HG03442 (cell line): ENCODE measurements at regions not wholly inside any gene's neighbourhood (a gene's known extent, or its start where the extent isn't known, plus 50 kb on each side); places are given as distances from the start of the nearest gene placed in this dataset.
"Not testable (repeated sequence)": the region's sequence is repeated elsewhere in the genome, so short reads cannot be mapped to it uniquely, and the experiment has no call there.

Source experiments
- ATAC-seq: cut with Tn5 transposase; IDR thresholded peaks from one replicate; pipeline ENCODE4 v1.9.1; 2021; ENCODE audit warnings: mild to moderate bottlenecking, moderate library complexity; ENCODE audit not compliant: unreplicated experiment

DNA sequence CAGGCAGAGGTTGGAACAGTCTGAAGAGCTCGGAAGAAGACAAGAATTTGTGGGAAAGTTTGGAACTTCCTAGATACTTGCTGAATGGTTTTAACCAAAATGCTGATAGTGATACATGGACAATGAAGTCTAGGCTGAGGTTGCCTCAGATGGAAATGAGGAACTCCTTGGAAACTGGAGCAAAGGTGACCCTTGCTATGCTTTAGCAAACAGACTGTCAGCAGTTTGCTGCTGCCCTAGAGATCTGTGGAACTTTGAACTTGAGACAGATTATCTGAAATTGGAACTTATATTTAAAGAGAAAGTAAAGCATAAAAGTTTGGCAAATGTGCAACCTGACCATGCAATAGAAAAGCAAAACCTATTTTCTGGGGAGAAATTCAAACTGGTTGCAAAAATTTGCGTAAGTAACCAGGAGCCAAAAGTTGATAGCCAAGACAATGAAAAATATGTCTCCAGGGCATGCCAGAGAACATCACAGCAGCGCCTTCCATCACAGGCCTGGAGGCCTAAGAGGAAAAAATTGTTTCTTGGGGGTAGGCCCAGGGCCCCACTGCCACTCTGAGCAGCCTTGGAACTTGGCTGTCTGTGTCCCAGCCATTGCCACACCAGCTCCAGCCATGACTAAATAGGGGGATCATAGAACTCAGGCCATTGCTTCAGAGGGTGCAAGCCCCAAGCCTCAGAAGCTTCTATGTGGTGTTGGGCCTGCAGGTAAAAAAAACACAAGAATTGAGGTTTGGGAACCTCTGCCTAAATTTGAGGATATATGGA, 675.3 kb downstream of the LTN1 start:
- no peak for ATAC-seq

DNA sequence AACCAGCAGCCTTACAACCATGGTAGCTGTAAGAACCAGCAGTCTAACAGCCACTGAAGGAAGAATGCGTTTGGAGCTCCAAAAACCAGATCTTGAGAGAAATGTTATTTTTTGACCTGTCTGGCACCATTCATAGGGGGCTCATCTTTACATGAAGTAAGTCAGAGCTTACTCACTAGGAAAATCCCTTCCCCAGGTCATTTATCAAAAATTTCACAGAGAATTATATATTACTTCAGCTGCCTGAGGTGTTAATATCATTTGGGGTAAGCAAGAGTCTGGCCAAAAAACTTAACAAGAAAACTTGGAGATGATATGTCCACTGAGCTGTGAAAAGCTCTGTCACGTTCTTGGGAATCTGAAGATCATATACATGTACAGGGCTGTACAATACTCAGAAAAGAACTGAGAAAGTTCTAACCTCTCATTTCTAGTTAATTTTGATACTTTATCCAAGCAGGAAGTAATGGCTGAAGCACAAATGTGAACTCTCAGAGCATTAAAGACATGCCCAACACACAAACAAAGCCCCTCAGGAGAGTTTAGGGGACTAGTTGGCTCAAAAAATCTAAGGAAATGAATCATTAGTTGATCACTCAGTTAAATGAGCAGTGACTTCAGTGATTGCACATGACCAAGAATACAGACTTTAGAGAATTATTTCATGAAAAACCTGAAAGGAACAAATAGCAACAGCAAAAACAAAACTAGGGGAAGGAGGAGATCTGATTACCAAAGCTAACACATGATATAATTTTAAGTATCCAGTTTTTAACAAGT, 681.1 kb downstream of the LTN1 start:
- no peak for ATAC-seq

DNA sequence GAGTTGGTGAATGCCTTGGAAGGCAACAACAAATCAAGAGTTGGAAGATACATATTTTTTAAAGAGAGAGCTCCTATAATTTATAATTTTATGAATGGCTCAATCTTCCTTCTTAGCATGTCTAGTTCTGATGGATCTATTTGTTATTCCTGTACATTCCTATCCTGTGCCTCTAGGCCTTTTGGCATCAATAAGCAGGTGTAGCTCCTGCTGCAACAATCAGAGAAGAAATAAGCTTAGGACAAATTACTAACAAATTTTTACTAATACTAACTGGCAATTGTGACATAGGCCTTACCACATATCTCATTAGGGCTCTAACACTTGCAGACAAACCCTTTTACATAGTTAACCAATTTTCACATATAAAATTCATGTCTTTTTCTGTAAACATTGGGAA, 682.0 kb downstream of the LTN1 start:
- ATAC-seq = no peak

DNA sequence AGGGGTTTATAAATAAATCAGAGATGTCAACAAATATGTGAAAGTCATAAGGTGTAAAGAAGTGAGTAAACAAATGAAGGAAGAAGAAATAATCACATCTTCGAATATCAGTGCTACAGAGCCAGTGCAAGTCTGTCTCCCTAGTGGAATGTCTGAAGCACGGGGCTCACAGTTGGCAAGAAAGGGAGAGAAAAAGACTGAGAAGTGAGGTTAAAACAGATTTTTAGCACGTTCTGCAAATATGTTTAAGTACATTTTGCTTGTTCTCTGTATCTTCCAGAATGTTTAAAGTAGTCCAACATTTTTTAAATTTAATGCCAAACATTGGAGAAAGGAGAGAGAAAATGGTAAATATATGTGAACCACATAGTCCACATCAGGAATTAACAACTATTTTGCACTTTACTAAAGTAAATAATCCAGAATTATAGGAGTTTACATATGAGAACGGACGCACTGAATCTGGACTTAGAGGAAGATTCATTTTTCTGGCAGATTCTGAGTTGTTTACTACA, 682.4 kb downstream of the LTN1 start:
- no peak for ATAC-seq

DNA sequence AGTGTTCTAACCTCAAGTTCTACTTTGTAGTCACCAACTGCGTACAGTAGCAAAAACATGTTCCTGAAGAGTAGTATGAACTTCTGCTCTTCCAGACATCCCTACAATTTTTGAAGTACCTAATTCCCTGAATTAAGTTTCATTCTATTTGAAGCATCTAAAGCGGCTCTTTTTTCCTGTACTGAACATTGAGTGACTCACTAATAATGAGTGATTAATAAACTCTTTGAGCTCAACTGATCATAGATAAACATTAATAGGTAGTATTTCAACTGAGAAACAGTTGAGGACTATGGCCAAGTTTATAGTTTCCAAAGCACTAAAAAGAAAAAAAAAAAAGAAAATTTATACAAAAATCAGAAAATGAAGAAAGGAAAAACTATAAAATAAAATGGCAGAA, 683.1 kb downstream of the LTN1 start:
- no peak for ATAC-seq

DNA sequence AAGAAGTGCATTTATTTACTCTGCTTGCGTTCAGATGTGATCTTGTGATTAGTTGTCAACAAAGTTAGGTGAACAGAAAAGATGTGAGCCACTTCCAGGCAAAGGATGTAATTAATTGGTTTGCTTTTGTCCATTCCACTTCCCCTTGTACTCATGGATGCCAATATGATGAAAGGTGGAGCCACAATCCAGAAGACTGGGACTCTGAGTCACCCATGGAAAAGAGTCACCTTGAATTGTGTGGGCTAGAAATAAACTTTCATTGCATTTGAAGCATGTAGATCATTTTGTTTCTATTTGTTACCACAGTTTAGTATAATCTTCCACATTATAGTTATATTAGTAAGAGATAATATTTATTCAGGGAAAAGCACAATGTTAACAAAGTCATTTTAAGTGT, 684.2 kb downstream of the LTN1 start:
- no peak for ATAC-seq

DNA sequence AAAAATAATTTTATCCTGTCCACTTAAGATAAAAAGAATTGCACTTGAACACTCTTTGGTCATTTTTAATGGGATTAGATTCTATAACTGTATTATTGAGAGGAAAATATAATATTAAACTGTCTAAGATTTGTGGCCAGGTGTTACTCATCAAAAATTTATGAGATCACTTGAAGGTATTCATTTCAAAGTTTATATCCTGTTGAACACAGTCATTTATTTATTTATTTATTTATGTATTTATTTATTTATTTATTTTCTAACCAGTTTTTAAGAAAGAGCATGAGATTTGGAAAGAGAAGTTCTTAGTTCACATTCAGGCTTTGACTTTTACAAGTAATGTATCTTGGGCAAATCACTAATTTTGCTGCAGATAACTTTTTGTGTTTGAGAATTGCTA, 692.7 kb downstream of the LTN1 start:
- no peak for ATAC-seq

DNA sequence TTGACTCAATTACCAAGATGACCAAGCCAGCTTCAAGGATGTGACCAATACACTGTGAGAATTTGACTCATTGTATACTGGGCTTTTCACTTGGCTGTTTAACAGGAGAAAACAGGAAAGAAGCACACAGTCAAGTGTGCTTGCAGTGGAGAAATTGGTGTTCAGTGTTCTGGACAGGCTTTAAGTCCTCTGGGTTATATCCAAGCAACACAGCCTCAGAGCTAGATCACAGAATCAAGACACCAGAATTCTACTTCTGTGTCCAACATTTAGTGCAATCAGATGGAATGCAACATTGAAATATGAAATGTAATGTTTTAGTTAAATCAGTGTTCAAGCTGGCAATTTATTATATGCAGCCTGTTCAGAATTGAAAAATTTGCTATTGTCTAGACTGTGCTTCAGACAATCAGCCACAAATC, 694.4 kb downstream of the LTN1 start:
- ATAC-seq = no peak

DNA sequence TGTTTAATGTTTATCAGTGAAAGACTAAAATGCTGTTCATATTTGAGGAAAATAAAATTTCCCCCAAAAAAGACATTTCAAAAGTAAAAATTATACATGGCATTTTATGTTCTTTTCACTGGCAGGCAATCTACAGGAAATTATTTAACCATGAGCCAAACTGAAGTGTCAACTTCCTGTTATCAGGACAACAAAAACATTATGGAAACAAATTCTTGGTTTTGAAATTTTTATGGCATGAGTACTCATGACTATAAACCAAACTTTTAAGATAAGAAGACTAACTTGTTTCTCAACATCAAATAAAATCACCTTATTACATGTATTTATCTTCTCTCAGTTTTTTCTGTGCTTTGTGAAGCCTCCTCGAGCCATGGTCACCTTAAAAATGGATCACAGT, 698.6 kb downstream of the LTN1 start:
- ATAC-seq = no peak

DNA sequence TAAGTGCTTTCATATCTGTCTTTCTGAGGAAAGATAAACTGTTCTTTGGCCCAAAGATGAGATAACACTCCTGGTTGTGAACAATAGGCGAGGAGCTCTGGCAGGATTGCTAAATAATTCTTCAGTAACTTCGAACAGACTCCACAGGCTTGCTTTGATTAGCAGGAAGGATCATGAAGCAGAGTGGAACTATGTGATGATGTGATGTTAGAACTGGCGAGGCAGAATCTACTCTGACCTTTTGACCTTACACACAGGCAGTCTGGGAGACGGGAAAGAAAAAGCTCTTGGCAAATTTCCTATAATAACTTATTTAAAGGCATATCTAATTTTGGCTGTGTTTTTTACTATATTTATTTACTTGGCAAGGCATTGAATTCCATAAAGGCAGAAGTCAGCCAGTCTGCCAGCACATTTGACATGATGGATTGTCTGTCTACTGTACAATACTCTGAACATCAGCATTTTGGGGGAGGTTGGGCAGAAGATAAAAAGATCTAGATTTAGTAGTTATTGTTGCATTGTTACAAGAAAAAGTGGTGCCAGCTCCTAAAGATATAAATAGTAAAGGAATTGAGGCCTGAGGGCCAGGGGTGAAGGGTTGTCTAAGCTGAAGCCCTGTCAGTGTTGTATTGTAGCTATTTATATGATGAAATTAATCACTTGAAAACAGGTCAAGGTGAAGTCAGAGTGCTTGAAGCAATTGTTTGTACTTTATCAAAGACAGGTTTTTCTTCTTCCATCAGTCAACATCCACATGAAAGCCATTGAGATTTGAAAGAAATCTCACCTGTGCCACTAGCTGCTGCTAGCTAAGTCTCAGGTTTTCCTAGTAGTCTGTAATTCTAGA, 708.8 kb downstream of the LTN1 start:
- ATAC-seq = no peak

DNA sequence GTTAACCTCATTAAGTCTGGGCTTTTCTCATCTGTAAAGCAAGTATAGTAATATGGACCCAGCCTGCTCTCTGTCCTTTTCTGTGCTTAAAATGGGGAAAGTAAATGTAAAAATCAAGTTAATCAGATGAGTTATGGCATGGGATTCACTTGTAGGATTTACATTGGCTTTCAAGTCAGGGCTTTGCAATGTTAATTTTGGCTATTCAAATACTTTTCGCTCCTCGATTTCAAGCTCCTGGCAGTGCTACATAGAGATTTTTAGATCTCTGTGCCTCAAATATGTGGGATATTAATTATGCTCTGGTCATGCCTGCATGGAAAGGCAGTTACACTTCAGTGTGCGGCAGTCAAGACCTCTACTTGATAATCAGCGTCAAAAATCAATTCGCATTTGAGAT, 709.8 kb downstream of the LTN1 start:
- ATAC-seq = no peak

DNA sequence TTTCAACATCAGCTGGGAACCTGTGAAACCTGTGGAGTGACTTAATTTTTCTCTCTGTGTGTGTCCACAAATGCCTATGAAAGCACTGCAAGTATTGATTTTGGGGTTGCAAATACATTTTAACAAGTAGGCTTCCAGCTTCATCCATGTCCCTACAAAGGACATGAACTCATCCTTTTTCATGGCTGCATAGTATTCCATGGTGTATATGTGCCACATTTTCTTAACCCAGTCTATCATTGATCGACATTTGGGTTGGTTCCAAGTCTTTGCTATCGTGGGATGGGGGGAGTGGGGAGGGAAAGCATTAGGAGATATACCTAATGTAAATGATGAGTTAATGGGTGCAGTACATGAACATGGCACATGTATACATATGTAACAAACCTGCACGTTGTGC, 711.3 kb downstream of the LTN1 start:
- not testable (repeated sequence) for ATAC-seq

DNA sequence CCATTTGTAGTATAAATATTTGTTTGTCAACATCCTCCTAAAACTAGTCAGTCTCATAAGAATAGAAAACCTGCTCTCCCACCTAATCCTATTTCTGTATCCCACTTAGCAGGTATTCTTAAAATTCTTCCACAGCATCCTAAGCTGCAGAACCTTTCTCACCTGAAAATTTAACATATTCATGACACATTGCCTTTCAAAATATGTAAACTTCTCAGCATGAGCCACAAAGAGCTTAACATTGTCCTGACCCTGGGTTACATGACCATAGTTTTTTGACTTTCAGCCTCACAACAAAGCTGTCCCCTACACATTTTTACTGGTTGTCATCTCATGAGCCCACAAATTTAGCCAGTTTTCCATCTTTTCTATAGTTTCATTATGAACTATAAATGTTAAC, 712.1 kb downstream of the LTN1 start:
- no peak for ATAC-seq

DNA sequence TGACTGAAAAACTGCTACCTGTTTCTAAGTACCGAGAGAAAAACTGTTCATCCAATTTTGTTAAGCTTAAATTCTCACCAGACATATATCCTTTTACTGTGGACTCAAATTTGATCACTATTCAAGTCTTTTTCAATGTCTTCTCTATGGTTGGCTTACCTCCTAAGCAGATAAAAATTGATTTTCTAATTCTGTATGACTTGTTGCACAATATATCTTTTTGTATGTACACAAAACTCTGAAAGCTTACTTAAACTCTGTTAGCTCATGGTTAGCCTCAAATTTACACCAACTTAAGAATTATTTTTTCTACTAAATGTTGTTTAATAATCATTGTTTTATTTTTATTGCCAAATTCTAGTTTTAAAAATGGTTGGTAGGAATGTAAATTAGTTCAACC, 715.4 kb downstream of the LTN1 start:
- no peak for ATAC-seq

DNA sequence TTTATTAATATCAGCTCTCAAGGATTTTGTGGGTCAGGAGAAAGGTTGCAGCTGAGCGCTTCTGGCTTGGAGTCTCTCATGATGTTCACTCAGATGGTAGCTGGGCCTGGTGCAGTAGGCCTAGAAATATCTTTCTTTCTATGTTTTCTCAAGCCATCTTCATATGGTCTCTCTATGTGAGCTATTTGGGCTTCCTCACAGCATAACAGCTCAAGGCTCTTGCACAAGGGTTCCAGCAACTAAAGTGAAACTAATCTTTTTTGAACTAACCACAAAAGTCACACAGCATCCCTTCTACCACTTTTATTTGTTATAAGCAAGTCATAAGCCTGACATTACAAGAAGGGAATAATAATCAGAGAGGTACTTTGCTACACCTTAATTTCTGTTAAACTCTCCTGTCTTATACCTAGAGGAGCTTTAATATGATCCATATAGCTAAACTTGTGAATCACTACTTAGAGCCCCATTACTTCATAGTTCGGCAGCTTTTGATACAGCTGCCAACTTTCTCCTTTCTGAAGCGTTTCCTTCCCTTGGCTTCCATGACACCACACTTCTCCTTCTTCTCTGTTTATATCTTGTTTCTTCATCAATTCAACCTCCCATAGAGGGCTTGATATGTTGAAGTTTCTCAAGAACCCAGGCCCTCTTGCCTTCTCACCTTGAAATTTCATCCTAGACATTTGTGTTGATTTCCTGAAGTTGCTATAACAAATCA, 720.2 kb downstream of the LTN1 start:
- ATAC-seq = no peak

DNA sequence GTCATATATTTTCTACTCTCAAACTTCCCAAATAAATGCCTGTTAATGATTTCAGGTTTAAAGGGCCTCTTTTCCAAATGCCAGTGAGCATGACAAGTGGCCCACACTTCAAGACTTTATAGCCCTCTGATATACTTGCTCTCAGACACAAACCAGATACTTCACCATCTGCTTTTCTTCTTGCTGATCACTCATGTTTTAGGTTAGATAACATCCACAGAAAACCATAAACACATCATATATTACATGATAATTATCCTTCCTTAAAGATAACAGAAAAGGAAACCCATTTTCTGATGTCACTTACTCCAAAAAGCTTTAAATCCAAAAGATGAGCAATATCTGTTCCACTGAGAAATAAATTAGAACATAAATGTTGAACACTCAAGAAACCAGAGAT, 723.5 kb downstream of the LTN1 start:
- no peak for ATAC-seq

DNA sequence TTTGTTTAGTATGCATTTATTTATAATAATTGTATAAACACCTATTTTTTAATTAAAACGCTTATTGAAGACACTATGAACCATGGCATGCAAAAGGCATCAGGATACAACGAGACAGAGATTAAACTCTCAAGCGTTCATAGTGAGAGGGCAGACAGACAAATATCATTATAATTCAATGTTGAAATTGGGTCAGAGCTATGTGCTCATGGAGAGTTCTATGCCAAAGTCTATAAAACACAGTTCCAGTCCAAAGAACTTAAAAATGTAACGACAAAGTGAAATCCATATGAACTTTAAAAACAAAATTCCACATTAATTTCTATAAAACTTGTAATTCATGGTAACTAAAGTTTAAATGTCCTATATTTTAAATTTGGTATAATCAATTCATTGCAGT, 724.0 kb downstream of the LTN1 start:
- ATAC-seq = no peak

DNA sequence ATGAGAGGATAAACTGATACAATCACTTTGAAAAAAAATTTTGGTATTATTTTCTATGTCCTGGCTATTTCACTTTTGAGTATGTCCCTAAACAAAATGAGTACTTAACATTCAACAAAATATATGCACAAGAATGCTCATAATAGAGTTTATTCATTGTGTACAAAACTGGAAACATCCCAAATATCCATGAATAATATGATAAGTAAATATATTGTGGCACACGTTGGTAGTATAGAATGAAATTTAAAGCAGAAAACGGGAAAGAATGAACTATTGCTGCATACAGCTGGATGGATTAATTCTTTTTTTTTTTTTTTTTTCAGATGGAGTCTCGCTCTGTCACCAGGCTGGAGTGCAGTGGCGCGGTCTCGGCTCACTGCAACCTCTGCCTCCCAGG, 725.2 kb downstream of the LTN1 start:
- no peak for ATAC-seq

DNA sequence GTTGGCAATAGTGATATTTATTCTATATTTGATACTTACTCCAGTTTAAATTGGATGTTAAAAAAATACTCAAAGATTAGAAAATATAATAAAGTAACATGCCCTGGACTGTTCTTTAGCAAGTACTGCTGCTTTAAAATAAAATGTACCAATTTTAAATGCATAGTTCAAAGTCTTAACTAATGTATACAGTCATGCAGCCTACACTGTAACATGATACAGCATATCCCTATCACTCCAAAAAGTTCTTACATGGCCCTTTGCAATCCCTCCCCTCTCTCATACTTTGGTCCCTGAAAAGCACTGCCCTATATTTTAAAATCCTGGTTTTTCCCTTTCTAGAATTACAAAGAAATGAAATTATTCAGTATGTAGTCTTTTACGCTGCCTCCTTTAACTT, 726.6 kb downstream of the LTN1 start:
- no peak for ATAC-seq

DNA sequence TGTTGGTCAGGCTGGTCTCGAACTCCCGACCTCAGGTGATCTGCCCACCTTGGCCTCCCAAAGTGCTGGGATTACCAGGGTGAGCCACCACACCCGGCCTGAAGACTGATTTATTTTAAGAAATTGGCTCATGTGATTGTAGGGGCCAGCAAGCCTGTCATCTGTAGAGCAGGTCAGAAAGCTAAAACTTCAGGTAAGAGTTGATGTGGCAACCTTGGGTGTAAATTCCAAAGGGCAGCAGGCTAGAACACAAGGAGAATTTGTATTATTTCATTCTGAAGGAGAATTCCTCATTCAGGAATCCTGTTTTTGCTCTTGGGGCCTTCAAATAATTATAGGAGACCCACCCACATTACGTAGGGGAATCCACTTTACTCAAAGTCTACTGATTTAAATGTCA, 728.7 kb downstream of the LTN1 start:
- ATAC-seq = no peak

DNA sequence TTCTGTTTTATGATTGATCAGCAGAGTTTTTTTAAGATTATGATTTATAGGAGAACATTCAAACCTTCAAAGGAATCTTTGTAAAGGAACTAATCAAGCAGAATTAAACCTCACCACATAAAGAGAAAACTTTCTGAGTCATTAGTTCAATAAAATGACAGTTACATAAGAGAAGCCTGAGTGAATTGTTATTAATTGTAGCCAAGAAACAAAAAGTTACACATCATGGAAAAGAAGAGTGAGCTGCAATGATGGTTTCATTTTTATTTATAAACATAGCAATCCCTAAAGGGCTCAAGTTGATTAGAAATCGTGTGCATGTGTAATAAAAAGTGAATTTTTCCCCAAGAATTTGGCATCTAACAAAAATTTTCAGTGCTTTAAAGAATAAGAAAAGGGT, 731.4 kb downstream of the LTN1 start:
- ATAC-seq = no peak
